Transverse colon (tissue), 4 donors: ENCODE measurements at regions not wholly inside any gene's neighbourhood (a gene's known extent, or its start where the extent isn't known, plus 50 kb on each side); places are given as distances from the start of the nearest gene placed in this dataset.

Experiments
- CTCF ChIP-seq, 5 experiments: fragments of 200-600 bp in 3 of 5; fragments of 450-650 bp in 2 of 5; sonication (generic) in 3 of 5; IDR thresholded peaks; 1 replicate in 2 of 5; 2 replicates in 3 of 5; pipeline ENCODE4 v1.5.1; 2016 to 2017; ENCODE audit warnings: antibody characterized with exemption in 5 of 5, inconsistent platforms in 3 of 5, mild to moderate bottlenecking in 2 of 5, moderate library complexity in 1 of 5
- POLR2AphosphoS5 ChIP-seq, 3 donors: sonication (generic); formaldehyde crosslinking; IDR thresholded peaks; one replicate each; pipeline ENCODE4 v1.6.1; 2016; ENCODE audit warnings: antibody characterized with exemption in 3 of 3

- no peak for TF ChIP-seq CTCF (IDR thresholded peaks at IDR 0.05)
- no peak for TF ChIP-seq POLR2AphosphoS5 (IDR thresholded peaks at IDR 0.05)
These were observed 111.4 kb upstream of the MAP3K1 start for GRCh38 chr5:56703952-56704351.
